Activated T-cell treated with anti-CD3 and anti-CD28 coated beads, Interleukin-2, amount 50 U/mL, for 4 hours (primary cell): ENCODE measurements at regions not wholly inside any gene's neighbourhood (a gene's known extent, or its start where the extent isn't known, plus 50 kb on each side); places are given as distances from the start of the nearest gene placed in this dataset.

Experiments
- ATAC-seq, 2 donors: fragments of 200-7000 bp; cut with Tn5 transposase; one replicate each; pipeline ENCODE4 v1.10.0; 2021
- DNase-seq: peaks from one replicate; pipeline ENCODE4 v3.0.0-alpha.2; 2020
- H3K27me3 Mint-ChIP-seq: one replicate; pipeline ENCODE4 v1.8.0; 2021; ENCODE audit warnings: low read depth, mixed read lengths
- H3K36me3 Mint-ChIP-seq: one replicate; pipeline ENCODE4 v1.8.0; 2022; ENCODE audit warnings: mixed read lengths; ENCODE audit not compliant: insufficient read depth
- H3K4me1 Mint-ChIP-seq: one replicate; pipeline ENCODE4 v1.8.0; 2021; ENCODE audit warnings: low read depth, mixed read lengths
- H3K4me3 Mint-ChIP-seq: one replicate; pipeline ENCODE4 v1.8.0; 2021; ENCODE audit warnings: mild to moderate bottlenecking, moderate library complexity, mixed read lengths
- H3K9me3 Mint-ChIP-seq: one replicate; pipeline ENCODE4 v1.8.0; 2021; ENCODE audit warnings: mixed read lengths

- no peaks in the 10 kb centered on the region for H3K4me1 Mint-ChIP-seq
- no peak for ATAC-seq
- no peak for DNase-seq
- no peaks in the 10 kb centered on the region for H3K36me3 Mint-ChIP-seq
- H3K4me3 Mint-ChIP-seq, result no peak overlapping the region
- H3K9me3 Mint-ChIP-seq, result no peaks in the 10 kb centered on the region
- no peaks in the 10 kb centered on the region for H3K27me3 Mint-ChIP-seq
Measured at GRCh38 chr1:95384567-95384966, 150.6 kb downstream of the RWDD3 start.

DNA sequence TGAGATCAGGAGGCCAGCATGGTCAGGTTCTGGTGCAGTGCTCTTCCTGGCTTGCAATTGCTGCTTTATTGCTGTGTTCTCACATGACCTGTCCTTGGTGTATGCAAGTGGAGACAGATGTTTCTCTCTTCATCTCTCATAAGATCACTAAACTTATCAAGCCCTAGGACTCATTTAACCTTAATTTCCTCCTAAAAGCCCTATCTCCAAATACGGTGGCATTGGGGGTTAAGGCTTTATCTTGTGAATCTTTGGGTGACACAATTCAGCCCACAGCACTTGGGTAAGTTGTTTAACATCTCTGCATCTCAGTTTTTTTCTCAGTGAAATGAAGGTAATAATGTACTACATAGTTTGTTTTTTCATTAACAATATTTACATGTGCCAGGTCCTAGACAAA lies 152.4 kb downstream of the RWDD3 start:
- no peak overlapping the region for H3K4me3 Mint-ChIP-seq

GRCh38 chr1:95386915-95387314 lies 152.9 kb downstream of the RWDD3 start:
- H3K9me3 Mint-ChIP-seq, result no peaks in the 10 kb centered on the region
- no peaks in the 10 kb centered on the region for H3K36me3 Mint-ChIP-seq
- no peak overlapping the region for H3K4me3 Mint-ChIP-seq
- no peak for DNase-seq
- no peaks in the 10 kb centered on the region for H3K27me3 Mint-ChIP-seq
- H3K4me1 Mint-ChIP-seq, result no peaks in the 10 kb centered on the region
- no peak for ATAC-seq

More for the DNA sequence above, 152.4 kb downstream of the RWDD3 start:
- DNase-seq, result no peak
- H3K27me3 Mint-ChIP-seq, result no peaks in the 10 kb centered on the region
- no peaks in the 10 kb centered on the region for H3K36me3 Mint-ChIP-seq
- ATAC-seq, result no peak
- no peaks in the 10 kb centered on the region for H3K4me1 Mint-ChIP-seq
- H3K9me3 Mint-ChIP-seq, result no peaks in the 10 kb centered on the region

- ATAC-seq (no peak), DNase-seq (no peak)
- no peaks in the 10 kb centered on the region for H3K27me3 Mint-ChIP-seq
- no peak overlapping the region for H3K4me3 Mint-ChIP-seq
- no peaks in the 10 kb centered on the region for H3K4me1 Mint-ChIP-seq
- no peaks in the 10 kb centered on the region for H3K9me3 Mint-ChIP-seq
- H3K36me3 Mint-ChIP-seq, result no peaks in the 10 kb centered on the region
Measured at GRCh38 chr1:95388031-95388430, 154.0 kb downstream of the RWDD3 start.

DNA sequence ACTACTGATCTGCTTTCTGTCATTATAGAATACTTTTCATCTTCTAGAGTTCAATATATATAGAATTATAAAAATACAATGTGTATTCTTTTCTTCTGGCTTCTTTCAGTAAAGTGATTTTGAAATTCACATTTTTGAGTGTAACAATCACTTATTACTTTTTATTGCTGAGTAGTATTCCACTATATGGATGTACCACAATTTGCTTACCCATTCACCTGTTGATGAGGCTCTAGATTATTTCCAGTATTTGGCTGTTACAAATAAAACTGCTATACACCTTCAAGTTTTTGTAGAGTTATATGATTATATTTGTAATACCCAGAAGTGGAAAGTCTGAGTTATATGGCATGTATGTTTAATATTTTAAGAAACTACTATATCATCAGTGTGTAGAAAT lies 159.4 kb downstream of the RWDD3 start:
- Mint-ChIP-seq H3K4me1 (no peaks in the 10 kb centered on the region), H3K9me3 (no peaks in the 10 kb centered on the region), H3K27me3 (peaks cover 3% of the 10 kb centered on the region), H3K4me3 (no peak overlapping the region), H3K36me3 (no peaks in the 10 kb centered on the region)
- no peak for ATAC-seq
- DNase-seq, result no peak

GRCh38 chr1:95396557-95396956 lies 162.5 kb downstream of the RWDD3 start:
- ATAC-seq (no peak), DNase-seq (no peak)
- no peaks in the 10 kb centered on the region for H3K9me3 Mint-ChIP-seq
- H3K27me3 Mint-ChIP-seq, result peaks cover 3% of the 10 kb centered on the region
- no peak overlapping the region for H3K4me3 Mint-ChIP-seq
- no peaks in the 10 kb centered on the region for H3K4me1 Mint-ChIP-seq
- no peaks in the 10 kb centered on the region for H3K36me3 Mint-ChIP-seq

- peaks cover 6% of the 10 kb centered on the region for H3K27me3 Mint-ChIP-seq
- DNase-seq, result no peak
- no peaks in the 10 kb centered on the region for H3K36me3 Mint-ChIP-seq
- no peaks in the 10 kb centered on the region for H3K4me1 Mint-ChIP-seq
- H3K9me3 Mint-ChIP-seq, result peaks cover 11% of the 10 kb centered on the region
- ATAC-seq, result no peak
- no peak overlapping the region for H3K4me3 Mint-ChIP-seq
Measured at GRCh38 chr1:95402780-95403179, 168.8 kb downstream of the RWDD3 start.

- Mint-ChIP-seq H3K4me3 (no peak overlapping the region), H3K9me3 (peaks cover 11% of the 10 kb centered on the region), H3K36me3 (no peaks in the 10 kb centered on the region), H3K27me3 (peaks cover 8% of the 10 kb centered on the region), H3K4me1 (no peaks in the 10 kb centered on the region)
- ATAC-seq (no peak), DNase-seq (no peak)
Measured at GRCh38 chr1:95406279-95406678, 172.3 kb downstream of the RWDD3 start.

DNA sequence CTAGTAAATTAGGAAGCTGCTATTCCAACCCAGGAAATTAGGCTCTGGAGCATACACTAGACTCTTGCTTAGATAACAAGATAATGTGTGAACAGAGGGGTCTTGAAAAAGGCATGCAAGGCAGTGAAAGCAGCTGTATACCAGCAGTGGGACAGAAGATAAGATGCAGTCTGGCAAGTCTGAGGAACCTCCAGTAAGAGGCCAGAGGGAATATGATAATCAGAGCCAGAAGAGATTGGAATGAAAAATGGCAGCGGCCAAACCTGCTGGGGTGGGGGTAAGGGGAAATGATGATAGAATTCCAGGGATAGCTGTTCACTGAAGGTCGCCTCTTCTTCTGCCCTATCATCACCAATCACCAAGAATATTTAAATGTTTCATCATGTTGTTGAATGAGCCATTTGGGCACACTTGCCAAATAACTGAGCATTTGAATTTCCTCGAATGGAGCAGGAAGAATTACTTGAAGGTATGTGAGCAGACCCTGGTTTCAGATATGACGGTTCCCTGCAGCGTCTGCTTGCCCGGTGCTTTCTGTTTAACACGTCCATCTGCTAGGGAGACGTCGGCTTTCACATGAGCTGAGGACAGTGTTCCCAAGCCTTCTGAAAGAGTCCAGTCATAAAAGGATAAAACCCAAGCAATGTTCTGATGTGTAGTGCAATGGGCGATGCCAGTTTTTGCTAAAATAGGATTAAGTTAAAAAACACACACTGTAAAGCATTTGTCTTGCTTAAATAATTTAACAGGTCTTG lies 173.3 kb downstream of the RWDD3 start:
- Mint-ChIP-seq H3K9me3 (peaks cover 11% of the 10 kb centered on the region), H3K4me1 (no peaks in the 10 kb centered on the region), H3K36me3 (no peaks in the 10 kb centered on the region), H3K4me3 (no peak overlapping the region), H3K27me3 (peaks cover 8% of the 10 kb centered on the region)
- no peak for ATAC-seq
- DNase-seq, result no peak

- DNase-seq (no peak), ATAC-seq (no peak)
- H3K27me3 Mint-ChIP-seq, result peaks cover 8% of the 10 kb centered on the region
- no peak overlapping the region for H3K4me3 Mint-ChIP-seq
- peaks cover 11% of the 10 kb centered on the region for H3K9me3 Mint-ChIP-seq
- no peaks in the 10 kb centered on the region for H3K36me3 Mint-ChIP-seq
- H3K4me1 Mint-ChIP-seq, result no peaks in the 10 kb centered on the region
Measured at GRCh38 chr1:95407886-95408291, 173.9 kb downstream of the RWDD3 start.

DNA sequence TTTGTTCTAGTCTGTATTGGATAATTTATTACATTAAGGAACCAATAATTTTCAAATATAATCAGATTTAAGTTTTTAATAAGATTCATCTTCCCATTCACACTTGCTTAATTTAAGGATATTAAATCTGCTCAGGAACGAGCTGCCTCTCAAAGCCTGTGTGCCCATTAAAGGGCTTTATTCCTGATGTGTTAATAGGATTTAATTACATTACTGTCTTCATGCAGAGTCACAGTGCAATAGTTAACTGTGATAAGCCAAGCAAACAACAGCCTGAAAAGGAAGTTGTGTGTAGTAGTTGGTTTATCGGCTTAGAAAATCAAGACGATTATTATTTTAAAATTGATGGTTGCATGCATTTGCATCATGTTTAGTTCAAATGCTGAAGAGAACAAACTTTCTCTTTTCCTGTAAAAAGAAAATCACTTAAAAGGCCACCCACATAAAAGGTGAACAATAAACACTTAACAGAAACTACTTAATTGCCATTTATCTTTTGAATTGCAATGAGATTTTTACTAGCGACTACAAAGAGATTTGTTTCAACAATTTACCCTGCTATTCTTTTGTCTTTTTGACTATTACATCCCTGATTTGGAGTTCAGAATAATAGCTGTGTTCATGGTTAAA lies 174.6 kb downstream of the RWDD3 start:
- ATAC-seq (no peak), DNase-seq (no peak)
- no peak overlapping the region for H3K4me3 Mint-ChIP-seq
- peaks cover 8% of the 10 kb centered on the region for H3K27me3 Mint-ChIP-seq
- no peaks in the 10 kb centered on the region for H3K36me3 Mint-ChIP-seq
- H3K9me3 Mint-ChIP-seq, result peaks cover 5% of the 10 kb centered on the region
- no peaks in the 10 kb centered on the region for H3K4me1 Mint-ChIP-seq

DNA sequence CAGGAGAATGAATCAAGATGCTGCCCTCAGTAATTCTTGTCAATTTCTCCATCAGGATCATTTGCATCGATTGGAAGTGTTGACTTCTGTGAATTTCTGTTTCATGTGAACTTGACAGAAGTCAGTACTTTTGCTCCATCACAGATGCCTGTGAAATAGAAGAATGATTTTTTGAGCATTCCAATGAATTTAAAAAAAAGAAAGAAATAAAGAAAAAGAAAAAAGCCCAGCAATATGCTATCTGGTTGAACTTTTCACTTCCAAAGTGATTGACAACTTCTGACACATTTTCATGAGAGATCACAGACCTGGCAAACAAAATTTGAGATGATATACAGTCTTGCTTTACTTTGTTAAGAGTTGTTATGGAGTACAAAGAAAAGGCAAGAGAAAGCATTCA lies 175.3 kb downstream of the RWDD3 start:
- H3K4me1 Mint-ChIP-seq, result no peaks in the 10 kb centered on the region
- H3K27me3 Mint-ChIP-seq, result peaks cover 8% of the 10 kb centered on the region
- no peaks in the 10 kb centered on the region for H3K36me3 Mint-ChIP-seq
- peaks cover 3% of the 10 kb centered on the region for H3K9me3 Mint-ChIP-seq
- DNase-seq (no peak), ATAC-seq (no peak)
- H3K4me3 Mint-ChIP-seq, result no peak overlapping the region

GRCh38 chr1:95409901-95410300 lies 175.9 kb downstream of the RWDD3 start:
- H3K4me1 Mint-ChIP-seq, result no peaks in the 10 kb centered on the region
- no peak for ATAC-seq
- no peaks in the 10 kb centered on the region for H3K36me3 Mint-ChIP-seq
- peaks cover 8% of the 10 kb centered on the region for H3K27me3 Mint-ChIP-seq
- H3K4me3 Mint-ChIP-seq, result no peak overlapping the region
- DNase-seq, result no peak
- H3K9me3 Mint-ChIP-seq, result peaks cover 2% of the 10 kb centered on the region

DNA sequence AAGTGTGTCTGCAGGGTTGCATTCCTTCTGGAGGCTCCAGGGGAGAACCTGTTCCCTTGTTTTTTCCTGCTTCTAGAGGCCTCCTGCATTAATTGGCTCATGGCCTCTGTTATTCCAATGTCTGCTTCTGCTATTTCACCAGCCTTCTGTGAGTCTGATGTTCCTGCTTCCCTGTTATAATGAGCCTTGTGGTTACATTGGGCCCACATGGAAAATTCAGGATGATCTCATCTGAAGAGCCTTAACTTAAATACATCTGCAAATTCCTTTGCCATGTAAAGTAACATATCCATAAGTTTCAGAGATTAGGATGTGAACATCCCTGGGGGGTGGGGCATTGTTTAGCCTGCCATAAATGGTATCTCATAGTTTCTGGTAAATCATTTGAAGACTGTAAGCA lies 181.1 kb downstream of the RWDD3 start:
- Mint-ChIP-seq H3K27me3 (no peaks in the 10 kb centered on the region), H3K36me3 (no peaks in the 10 kb centered on the region), H3K4me3 (no peak overlapping the region), H3K4me1 (no peaks in the 10 kb centered on the region), H3K9me3 (no peaks in the 10 kb centered on the region)
- DNase-seq, result no peak
- ATAC-seq, result no peak

GRCh38 chr1:95426772-95427171 lies 192.8 kb downstream of the RWDD3 start:
- no peaks in the 10 kb centered on the region for H3K4me1 Mint-ChIP-seq
- DNase-seq (no peak), ATAC-seq (no peak)
- H3K9me3 Mint-ChIP-seq, result peaks cover 6% of the 10 kb centered on the region
- no peaks in the 10 kb centered on the region for H3K36me3 Mint-ChIP-seq
- no peak overlapping the region for H3K4me3 Mint-ChIP-seq
- no peaks in the 10 kb centered on the region for H3K27me3 Mint-ChIP-seq
